Psoas muscle (tissue), 7 donors: ENCODE measurements at regions not wholly inside any gene's neighbourhood (a gene's known extent, or its start where the extent isn't known, plus 50 kb on each side); places are given as distances from the start of the nearest gene placed in this dataset.

ENCODE experiments used
- ATAC-seq, 4 donors: fragments of 200-7000 bp; cut with Tn5 transposase; one replicate each; pipeline ENCODE4 v1.9.1; 2020; ENCODE audit warnings: moderate library complexity in 3 of 4, mild to moderate bottlenecking in 2 of 4
- DNase-seq, 2 donors: peaks; one replicate each; pipeline ENCODE4 v3.0.0-alpha.2; 2020
- H3K27ac ChIP-seq: fragments of 200-600 bp; one replicate; pipeline ENCODE4 v1.8.0; 2022
- H3K27me3 ChIP-seq, 3 donors: fragments of 200-600 bp in 1 of 3; one replicate each; pipeline versions ENCODE4 v1.6.1 to v1.8.0; 2013 to 2022; ENCODE audit warnings: low read length in 2 of 3, mild to moderate bottlenecking in 2 of 3, moderate library complexity in 1 of 3; ENCODE audit not compliant: insufficient read depth in 3 of 3
- H3K36me3 ChIP-seq, 2 donors: fragments of 200-600 bp in 1 of 2; one replicate each; pipeline versions ENCODE4 v1.6.1 to v1.8.0; 2013 to 2022; ENCODE audit warnings: low read depth in 1 of 2, mild to moderate bottlenecking in 1 of 2, moderate library complexity in 1 of 2; ENCODE audit not compliant: insufficient read depth in 1 of 2
- H3K4me1 ChIP-seq: fragments of 200-600 bp; one replicate; pipeline ENCODE4 v1.8.0; 2022
- H3K4me3 ChIP-seq: fragments of 200-600 bp; one replicate; pipeline ENCODE4 v1.8.0; 2022; ENCODE audit warnings: mild to moderate bottlenecking
- H3K9me3 ChIP-seq: fragments of 200-600 bp; one replicate; pipeline ENCODE4 v1.8.0; 2022
- WGBS, 3 donors: extraction: QIAGEN DNeasy Blood & Tissue Kit; methylation state at CpG; one replicate each; pipeline versions ENCODE4 v1.1.6 to v1.1.7; 2013; 5-methylcytosine and 5-hydroxymethylcytosine counted together
- intact Hi-C, 2 donors: fragments of 100-400 bp; cut with DNase I; formaldehyde crosslinking; loops; one replicate each; pipeline versions ENCODE4 v1.11.0 to v1.14.2; 2022
- TF ChIP-seq, protein P1 (sequence below): fragments of 200-600 bp; IDR thresholded peaks from one replicate; pipeline ENCODE4 v1.8.0; 2022; ENCODE audit warnings: antibody characterized with exemption
- donor health status: healthy with polysubstance abuse.
- donor health status: DM: no; HTN: no; CAD: no; lungs with moderate emphysema.
- donor health status: Bipolar disorder and iron deficiency.
- donor health status: healthy.
- donor health status: DM: yes; HTN: yes; CAD: no.
- donor health status: DM: no; HTN: no; CAD: no.
- donor health status: DM: yes; HTN: yes; CAD: no.

GRCh38 chr2:120523766-120524165 lies 177.8 kb downstream of the INHBB start:
- intact Hi-C loops = no loop called here
- no peak for ATAC-seq
- WGBS, 3 donors = 95 to 97% (median 97%) methylated on average over 5 of the region's 5 CpGs
- DNase-seq = no peak
- no peaks in the 10 kb centered on the region for H3K27me3 ChIP-seq
- H3K36me3 ChIP-seq = no peaks in the 10 kb centered on the region
- H3K4me3 ChIP-seq = no peak overlapping the region
- TF ChIP-seq, protein P1, sequence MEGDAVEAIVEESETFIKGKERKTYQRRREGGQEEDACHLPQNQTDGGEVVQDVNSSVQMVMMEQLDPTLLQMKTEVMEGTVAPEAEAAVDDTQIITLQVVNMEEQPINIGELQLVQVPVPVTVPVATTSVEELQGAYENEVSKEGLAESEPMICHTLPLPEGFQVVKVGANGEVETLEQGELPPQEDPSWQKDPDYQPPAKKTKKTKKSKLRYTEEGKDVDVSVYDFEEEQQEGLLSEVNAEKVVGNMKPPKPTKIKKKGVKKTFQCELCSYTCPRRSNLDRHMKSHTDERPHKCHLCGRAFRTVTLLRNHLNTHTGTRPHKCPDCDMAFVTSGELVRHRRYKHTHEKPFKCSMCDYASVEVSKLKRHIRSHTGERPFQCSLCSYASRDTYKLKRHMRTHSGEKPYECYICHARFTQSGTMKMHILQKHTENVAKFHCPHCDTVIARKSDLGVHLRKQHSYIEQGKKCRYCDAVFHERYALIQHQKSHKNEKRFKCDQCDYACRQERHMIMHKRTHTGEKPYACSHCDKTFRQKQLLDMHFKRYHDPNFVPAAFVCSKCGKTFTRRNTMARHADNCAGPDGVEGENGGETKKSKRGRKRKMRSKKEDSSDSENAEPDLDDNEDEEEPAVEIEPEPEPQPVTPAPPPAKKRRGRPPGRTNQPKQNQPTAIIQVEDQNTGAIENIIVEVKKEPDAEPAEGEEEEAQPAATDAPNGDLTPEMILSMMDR = no peak
- peaks cover 6% of the 10 kb centered on the region for H3K4me1 ChIP-seq
- no peaks in the 10 kb centered on the region for H3K9me3 ChIP-seq
- no peak overlapping the region for H3K27ac ChIP-seq

DNA sequence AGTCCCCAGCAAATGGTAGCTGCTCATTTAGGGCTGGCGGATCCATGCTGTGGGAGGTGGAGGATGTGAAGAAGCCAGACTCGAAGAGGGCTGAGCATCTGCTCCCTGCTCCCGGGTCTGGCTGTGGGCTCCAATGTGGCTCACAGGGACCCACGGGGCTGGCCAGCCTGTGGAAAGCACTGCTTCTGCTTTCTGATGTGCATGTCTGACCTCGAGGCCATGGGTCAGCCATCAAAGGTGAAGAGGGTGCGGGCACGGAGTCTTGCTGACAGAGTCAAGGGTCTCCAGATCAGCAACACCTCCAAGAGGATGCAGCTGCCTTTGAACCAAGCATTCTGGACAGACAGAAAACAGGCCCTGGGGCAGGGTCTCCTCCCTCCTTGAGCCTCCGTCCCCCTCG lies 178.2 kb downstream of the INHBB start:
- Histone ChIP-seq H3K27me3 (no peaks in the 10 kb centered on the region), H3K27ac (no peak overlapping the region), H3K4me3 (no peak overlapping the region), H3K4me1 (peaks cover 6% of the 10 kb centered on the region), H3K36me3 (no peaks in the 10 kb centered on the region), H3K9me3 (no peaks in the 10 kb centered on the region)
- WGBS, 3 donors = 88 to 92% (median 89%) methylated on average over 9 of the region's 9 CpGs
- intact Hi-C loops = no loop called here
- TF ChIP-seq, protein P1 = no peak
- DNase-seq (no peak), ATAC-seq (no peak)

DNA sequence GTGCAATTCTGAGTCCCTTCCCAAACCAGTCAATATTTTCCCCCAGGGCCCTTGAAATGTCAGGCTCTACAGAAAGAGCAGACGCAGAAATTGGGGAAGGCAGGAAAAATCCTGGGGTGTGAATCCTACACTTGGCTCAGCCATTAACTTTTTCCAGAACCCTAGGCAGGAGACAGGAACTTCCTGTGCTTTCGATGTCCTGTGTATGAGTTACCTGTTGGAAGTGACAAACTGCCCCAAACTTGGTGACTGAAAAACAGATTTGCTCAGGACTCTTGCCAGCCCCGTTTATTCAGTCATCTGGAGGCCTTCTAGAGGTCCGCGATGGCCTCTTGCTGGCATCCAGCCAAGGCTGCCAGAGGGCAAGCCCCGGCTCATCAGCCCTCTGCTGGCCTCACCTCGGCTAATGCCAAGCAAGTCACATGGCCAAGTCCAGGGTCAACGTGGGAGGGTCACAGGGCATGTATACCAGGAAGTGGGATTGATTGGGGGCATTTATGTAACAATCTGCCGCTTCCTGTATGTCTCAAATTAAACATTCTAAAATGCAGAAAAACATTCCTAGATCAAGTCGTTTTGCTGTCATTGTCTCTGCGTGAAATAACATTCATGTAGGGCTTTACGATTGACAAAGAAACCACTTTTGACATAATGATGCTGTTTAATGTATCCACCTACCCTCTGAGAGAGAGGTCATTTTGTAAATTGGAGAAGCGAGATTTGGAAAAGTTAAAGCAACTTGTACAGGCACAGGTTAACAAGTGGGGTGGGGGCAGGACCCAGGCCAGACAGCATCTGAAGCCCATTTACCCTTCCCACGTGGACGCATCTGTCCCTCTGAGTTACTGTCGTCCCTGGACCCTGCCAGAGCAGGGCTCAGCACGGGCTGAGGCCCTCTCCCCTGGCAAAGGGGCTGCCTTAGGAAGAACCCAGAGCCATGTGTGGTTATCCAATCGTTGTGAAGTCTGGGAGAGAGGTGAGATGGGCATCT lies 179.4 kb downstream of the INHBB start:
- H3K27me3 ChIP-seq = no peaks in the 10 kb centered on the region
- DNase-seq (peak; percentile 41 to 62), ATAC-seq (peak in 2 of 4 donors; percentile 39 to 45)
- TF ChIP-seq, protein P1 = no peak
- H3K9me3 ChIP-seq = no peaks in the 10 kb centered on the region
- H3K4me3 ChIP-seq = no peak overlapping the region
- intact Hi-C loops = loop anchor here in 1 of 2 donors (5.0 kb wide), 1 partner anchor 997 kb away; no protein-coding TSS in a partner anchor
- peak overlapping the region; percentile 65 for H3K27ac ChIP-seq
- 49 to 52% (median 52%) methylated on average over 18 of the region's 18 CpGs for WGBS, 3 donors
- peaks cover 6% of the 10 kb centered on the region for H3K4me1 ChIP-seq
- H3K36me3 ChIP-seq = no peaks in the 10 kb centered on the region

- TF ChIP-seq, protein P1 = no peak
- peak in 3 of 4 donors; percentile 20 to 42 (median 41) for ATAC-seq
Observed at GRCh38 chr2:120526047-120526562, 180.2 kb downstream of the INHBB start.

More at GRCh38 chr2:120526047-120526562, 180.2 kb downstream of the INHBB start:
- H3K36me3 ChIP-seq = no peaks in the 10 kb centered on the region
- 55 to 58% (median 55%) methylated on average over 16 of the region's 16 CpGs for WGBS, 3 donors
- peaks cover 7% of the 10 kb centered on the region for H3K4me1 ChIP-seq
- no peaks in the 10 kb centered on the region for H3K9me3 ChIP-seq
- peak in 1 of 2 donors; percentile 55 for DNase-seq
- no peaks in the 10 kb centered on the region for H3K27me3 ChIP-seq
- H3K27ac ChIP-seq = peak overlapping the region; percentile 65
- intact Hi-C loops = loop anchor here in 1 of 2 donors (5.0 kb wide), 1 partner anchor 996 kb away; no protein-coding TSS in a partner anchor
- H3K4me3 ChIP-seq = no peak overlapping the region
